Thoracic aorta (tissue), 2 donors: ENCODE measurements at regions not wholly inside any gene's neighbourhood (a gene's known extent, or its start where the extent isn't known, plus 50 kb on each side); places are given as distances from the start of the nearest gene placed in this dataset.
A peak's percentile ranks its signal among the peaks of the same experiment; 100 is the strongest.

Source experiments
- ATAC-seq: fragments of 150-250 bp; one replicate; pipeline ENCODE4 v1.8.0; 2017; ENCODE audit warnings: low read depth; ENCODE audit not compliant: insufficient number of reproducible peaks, low FRiP score
- DNase-seq: peaks from one replicate; pipeline ENCODE4 v3.0.0-alpha.2; 2020; ENCODE audit warnings: low spot score
- H3K27ac ChIP-seq, 2 donors: fragments of 200-600 bp; sonication (generic); 1 replicate in 1 of 2; 2 replicates in 1 of 2; pipeline ENCODE4 v1.5.1; 2016; ENCODE audit warnings: mild to moderate bottlenecking in 2 of 2, moderate library complexity in 2 of 2
- H3K27me3 ChIP-seq: fragments of 200-600 bp; sonication (generic); replicated peaks from 2 replicates; pipeline ENCODE4 v1.6.0; 2016; ENCODE audit warnings: mild to moderate bottlenecking; ENCODE audit not compliant: insufficient read depth
- H3K36me3 ChIP-seq: fragments of 200-600 bp; sonication (generic); one replicate; pipeline ENCODE4 v1.5.1; 2016
- H3K4me1 ChIP-seq, 2 donors: fragments of 200-600 bp; sonication (generic); 1 replicate in 1 of 2; 2 replicates in 1 of 2; pipeline versions ENCODE4 v1.5.1 to v1.6.0; 2016; ENCODE audit warnings: low read depth in 2 of 2, mild to moderate bottlenecking in 1 of 2; ENCODE audit not compliant: control insufficient read depth in 1 of 2
- H3K4me3 ChIP-seq: fragments of 200-600 bp; sonication (generic); 2 replicates; pipeline ENCODE4 v1.5.1; 2016; ENCODE audit warnings: mild to moderate bottlenecking
- H3K9me3 ChIP-seq: fragments of 200-600 bp; sonication (generic); 2 replicates; pipeline ENCODE4 v1.5.1; 2016
- CTCF ChIP-seq: fragments of 200-600 bp; sonication (generic); IDR thresholded peaks from one replicate; pipeline ENCODE4 v1.5.1; 2019; ENCODE audit warnings: antibody characterized with exemption

GRCh38 chr17:77800816-77801215 lies 157.7 kb upstream of the TNRC6C start:
- Histone ChIP-seq H3K4me1 (peaks cover 15 to 32% of the 10 kb centered on the region in 2 donors), H3K27ac (no peak overlapping the region), H3K4me3 (no peak overlapping the region), H3K27me3 (no peaks in the 10 kb centered on the region), H3K36me3 (no peaks in the 10 kb centered on the region), H3K9me3 (no peaks in the 10 kb centered on the region)
- DNase-seq: no peak
- TF ChIP-seq CTCF: no peak
- no peak for ATAC-seq

DNA sequence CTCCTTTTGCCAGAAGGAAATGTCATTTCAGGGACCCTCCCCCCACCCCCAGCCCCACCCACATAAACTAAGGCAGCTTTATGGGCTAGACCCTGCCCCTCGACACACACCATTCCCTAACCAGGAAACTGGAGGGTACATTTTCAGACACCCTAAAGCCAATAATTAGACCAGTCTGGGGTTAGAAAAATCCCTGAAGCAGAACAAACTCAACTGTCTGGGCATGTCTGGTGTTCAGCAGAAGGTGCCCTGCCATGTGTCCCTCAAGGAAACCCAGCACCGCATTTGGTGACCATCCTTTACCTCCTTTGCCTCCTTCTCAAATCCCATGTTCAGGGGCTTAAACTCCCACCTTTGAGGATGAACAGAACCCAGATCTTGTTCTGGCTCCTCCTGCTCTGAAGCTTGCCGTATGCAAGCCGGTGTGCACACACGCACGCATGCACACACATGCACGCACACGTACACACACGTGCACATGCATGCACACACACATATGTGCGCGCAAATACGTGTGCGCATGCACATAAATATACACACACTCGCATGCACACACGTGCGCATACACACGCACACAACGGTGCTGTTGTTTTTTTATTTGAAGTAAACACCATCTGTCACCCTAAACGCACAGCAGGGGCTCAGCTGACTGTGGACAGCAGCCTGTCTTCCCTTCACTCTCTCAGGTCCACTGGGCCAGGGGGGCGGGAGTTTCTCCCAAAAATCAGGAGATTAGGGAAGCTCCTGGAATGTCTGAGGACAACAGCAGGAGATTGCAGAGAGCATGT lies 156.8 kb upstream of the TNRC6C start:
- no peak overlapping the region for H3K4me3 ChIP-seq
- no peak for DNase-seq
- TF ChIP-seq CTCF: no peak
- H3K27me3 ChIP-seq: no peaks in the 10 kb centered on the region
- no peak for ATAC-seq
- no peaks in the 10 kb centered on the region for H3K36me3 ChIP-seq
- H3K4me1 ChIP-seq: peaks cover 9 to 23% of the 10 kb centered on the region in 2 donors
- no peaks in the 10 kb centered on the region for H3K9me3 ChIP-seq
- no peak overlapping the region for H3K27ac ChIP-seq

DNA sequence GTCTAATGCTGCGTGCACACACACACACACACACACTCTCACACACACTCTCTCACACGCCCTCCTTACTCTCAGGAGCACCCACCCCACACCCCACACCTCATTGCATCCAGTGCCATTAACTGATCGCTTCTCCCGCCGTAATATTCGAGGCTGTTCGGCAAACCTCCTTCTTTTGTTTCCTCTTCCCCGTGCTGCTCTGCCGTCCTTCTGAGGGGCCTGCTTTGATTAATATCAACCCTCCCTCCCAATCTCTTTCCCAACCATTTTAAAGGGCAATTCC lies 156.2 kb upstream of the TNRC6C start:
- no peak for ATAC-seq

DNA sequence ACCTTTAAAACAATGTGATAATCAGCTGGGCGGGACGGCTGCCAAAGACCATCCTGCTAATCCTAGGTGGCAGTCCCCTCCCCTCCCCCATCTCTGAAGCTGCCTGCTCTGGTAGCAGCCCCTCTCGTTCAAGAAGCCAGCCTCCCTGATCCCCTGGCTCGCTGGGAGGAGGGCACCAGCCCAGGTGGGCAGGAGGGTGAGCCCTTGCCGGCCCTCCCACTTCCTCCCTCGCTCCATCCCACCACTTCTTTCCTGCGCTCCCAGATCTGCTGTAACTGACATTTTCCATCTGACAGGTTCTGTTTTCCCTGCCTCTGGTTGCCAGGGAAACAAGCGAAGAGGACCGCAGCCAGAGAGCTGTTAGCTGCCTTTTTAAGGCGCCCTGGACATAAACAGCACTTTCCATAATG lies 155.7 kb upstream of the TNRC6C start:
- Histone ChIP-seq H3K27ac (peak overlapping the region in 1 of 2 donors; percentile 8), H3K4me3 (peak overlapping the region; percentile 33), H3K27me3 (no peaks in the 10 kb centered on the region), H3K9me3 (no peaks in the 10 kb centered on the region), H3K36me3 (no peaks in the 10 kb centered on the region), H3K4me1 (peaks cover 7 to 13% of the 10 kb centered on the region in 2 donors)
- peak; percentile 88 for ATAC-seq
- TF ChIP-seq CTCF: no peak
- DNase-seq: no peak

More for the DNA sequence above, 156.2 kb upstream of the TNRC6C start:
- H3K9me3 ChIP-seq: no peaks in the 10 kb centered on the region
- H3K4me3 ChIP-seq: no peak overlapping the region
- no peak for DNase-seq
- H3K4me1 ChIP-seq: peaks cover 7 to 18% of the 10 kb centered on the region in 2 donors
- H3K27ac ChIP-seq: no peak overlapping the region
- no peak for TF ChIP-seq CTCF
- H3K27me3 ChIP-seq: no peaks in the 10 kb centered on the region
- no peaks in the 10 kb centered on the region for H3K36me3 ChIP-seq

GRCh38 chr17:77803726-77804125 lies 154.8 kb upstream of the TNRC6C start:
- ATAC-seq (no peak), DNase-seq (no peak)
- TF ChIP-seq CTCF: no peak
- Histone ChIP-seq H3K4me3 (no peak overlapping the region), H3K9me3 (no peaks in the 10 kb centered on the region), H3K27ac (no peak overlapping the region), H3K4me1 (peaks cover 7 to 10% of the 10 kb centered on the region in 2 donors), H3K27me3 (no peaks in the 10 kb centered on the region), H3K36me3 (no peaks in the 10 kb centered on the region)
